ENCODE measurements at regions not wholly inside any gene's neighbourhood (a gene's known extent, or its start where the extent isn't known, plus 50 kb on each side); places are given as distances from the start of the nearest gene placed in this dataset.

DNA sequence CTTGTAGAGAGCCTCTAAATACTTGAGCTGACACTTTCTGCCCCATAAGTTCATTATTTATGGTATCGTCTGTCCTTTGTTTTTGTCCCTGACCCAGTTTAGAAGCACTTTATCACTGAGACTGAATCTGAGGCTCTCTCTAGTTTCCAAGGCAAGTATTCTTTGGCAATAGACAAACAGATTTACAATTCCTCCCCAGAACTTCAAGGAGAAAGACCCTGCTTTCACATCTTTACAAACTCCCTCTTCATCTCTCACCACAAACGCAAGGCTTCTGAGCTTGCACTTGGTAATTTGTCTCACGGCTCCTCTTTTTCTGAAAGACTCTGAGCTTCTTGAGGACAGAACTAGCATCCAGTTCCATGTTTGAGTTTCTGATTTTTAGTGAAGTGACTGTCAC is 49.8 kb upstream of the PARP11 start (continued):
- TF ChIP-seq, protein P1, sequence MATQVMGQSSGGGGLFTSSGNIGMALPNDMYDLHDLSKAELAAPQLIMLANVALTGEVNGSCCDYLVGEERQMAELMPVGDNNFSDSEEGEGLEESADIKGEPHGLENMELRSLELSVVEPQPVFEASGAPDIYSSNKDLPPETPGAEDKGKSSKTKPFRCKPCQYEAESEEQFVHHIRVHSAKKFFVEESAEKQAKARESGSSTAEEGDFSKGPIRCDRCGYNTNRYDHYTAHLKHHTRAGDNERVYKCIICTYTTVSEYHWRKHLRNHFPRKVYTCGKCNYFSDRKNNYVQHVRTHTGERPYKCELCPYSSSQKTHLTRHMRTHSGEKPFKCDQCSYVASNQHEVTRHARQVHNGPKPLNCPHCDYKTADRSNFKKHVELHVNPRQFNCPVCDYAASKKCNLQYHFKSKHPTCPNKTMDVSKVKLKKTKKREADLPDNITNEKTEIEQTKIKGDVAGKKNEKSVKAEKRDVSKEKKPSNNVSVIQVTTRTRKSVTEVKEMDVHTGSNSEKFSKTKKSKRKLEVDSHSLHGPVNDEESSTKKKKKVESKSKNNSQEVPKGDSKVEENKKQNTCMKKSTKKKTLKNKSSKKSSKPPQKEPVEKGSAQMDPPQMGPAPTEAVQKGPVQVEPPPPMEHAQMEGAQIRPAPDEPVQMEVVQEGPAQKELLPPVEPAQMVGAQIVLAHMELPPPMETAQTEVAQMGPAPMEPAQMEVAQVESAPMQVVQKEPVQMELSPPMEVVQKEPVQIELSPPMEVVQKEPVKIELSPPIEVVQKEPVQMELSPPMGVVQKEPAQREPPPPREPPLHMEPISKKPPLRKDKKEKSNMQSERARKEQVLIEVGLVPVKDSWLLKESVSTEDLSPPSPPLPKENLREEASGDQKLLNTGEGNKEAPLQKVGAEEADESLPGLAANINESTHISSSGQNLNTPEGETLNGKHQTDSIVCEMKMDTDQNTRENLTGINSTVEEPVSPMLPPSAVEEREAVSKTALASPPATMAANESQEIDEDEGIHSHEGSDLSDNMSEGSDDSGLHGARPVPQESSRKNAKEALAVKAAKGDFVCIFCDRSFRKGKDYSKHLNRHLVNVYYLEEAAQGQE (IDR thresholded peaks at IDR 0.05; ENCODE audit: unreplicated experiment): no peak
- no peak for TF ChIP-seq ZNF331 (CRISPR knock-in tag; IDR thresholded peaks at IDR 0.05; ENCODE audit: low read depth)
- TF ChIP-seq EZH2 (IDR thresholded peaks at IDR 0.05; ENCODE audit: low read depth, unreplicated experiment): no peak

Data from GM23338 (cell line).